ENCODE measurements at regions not wholly inside any gene's neighbourhood (a gene's known extent, or its start where the extent isn't known, plus 50 kb on each side); places are given as distances from the start of the nearest gene placed in this dataset.

DNA sequence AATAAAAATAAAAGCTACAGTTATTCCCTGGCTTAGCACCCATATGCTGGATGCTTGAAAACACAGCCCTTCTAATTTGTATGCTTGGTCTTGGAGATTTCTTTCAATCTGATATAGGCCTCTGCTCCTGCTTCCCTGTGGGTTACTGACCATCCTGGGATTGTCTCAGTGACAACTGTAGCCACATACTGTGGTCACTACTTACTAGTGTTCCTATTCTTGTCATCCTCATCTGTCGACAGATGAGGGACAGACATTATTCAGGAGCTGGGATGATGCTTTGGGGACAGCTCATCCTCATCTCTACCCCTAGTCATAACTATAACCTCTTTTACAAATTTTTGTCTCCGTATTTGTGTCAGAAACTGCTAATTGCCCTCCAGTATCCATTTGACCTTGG lies 388.9 kb upstream of the MAP3K7 start:
- TF ChIP-seq, protein P1, sequence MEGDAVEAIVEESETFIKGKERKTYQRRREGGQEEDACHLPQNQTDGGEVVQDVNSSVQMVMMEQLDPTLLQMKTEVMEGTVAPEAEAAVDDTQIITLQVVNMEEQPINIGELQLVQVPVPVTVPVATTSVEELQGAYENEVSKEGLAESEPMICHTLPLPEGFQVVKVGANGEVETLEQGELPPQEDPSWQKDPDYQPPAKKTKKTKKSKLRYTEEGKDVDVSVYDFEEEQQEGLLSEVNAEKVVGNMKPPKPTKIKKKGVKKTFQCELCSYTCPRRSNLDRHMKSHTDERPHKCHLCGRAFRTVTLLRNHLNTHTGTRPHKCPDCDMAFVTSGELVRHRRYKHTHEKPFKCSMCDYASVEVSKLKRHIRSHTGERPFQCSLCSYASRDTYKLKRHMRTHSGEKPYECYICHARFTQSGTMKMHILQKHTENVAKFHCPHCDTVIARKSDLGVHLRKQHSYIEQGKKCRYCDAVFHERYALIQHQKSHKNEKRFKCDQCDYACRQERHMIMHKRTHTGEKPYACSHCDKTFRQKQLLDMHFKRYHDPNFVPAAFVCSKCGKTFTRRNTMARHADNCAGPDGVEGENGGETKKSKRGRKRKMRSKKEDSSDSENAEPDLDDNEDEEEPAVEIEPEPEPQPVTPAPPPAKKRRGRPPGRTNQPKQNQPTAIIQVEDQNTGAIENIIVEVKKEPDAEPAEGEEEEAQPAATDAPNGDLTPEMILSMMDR (IDR thresholded peaks at IDR 0.05), result no peak
- TF ChIP-seq POLR2AphosphoS5 (IDR thresholded peaks at IDR 0.05; ENCODE audit: insufficient read depth in 1 of 2, low read depth in 1 of 2), result no peak
- no peak for TF ChIP-seq POLR2A (IDR thresholded peaks at IDR 0.05)
